ENCODE measurements at regions not wholly inside any gene's neighbourhood (a gene's known extent, or its start where the extent isn't known, plus 50 kb on each side); places are given as distances from the start of the nearest gene placed in this dataset.

DNA sequence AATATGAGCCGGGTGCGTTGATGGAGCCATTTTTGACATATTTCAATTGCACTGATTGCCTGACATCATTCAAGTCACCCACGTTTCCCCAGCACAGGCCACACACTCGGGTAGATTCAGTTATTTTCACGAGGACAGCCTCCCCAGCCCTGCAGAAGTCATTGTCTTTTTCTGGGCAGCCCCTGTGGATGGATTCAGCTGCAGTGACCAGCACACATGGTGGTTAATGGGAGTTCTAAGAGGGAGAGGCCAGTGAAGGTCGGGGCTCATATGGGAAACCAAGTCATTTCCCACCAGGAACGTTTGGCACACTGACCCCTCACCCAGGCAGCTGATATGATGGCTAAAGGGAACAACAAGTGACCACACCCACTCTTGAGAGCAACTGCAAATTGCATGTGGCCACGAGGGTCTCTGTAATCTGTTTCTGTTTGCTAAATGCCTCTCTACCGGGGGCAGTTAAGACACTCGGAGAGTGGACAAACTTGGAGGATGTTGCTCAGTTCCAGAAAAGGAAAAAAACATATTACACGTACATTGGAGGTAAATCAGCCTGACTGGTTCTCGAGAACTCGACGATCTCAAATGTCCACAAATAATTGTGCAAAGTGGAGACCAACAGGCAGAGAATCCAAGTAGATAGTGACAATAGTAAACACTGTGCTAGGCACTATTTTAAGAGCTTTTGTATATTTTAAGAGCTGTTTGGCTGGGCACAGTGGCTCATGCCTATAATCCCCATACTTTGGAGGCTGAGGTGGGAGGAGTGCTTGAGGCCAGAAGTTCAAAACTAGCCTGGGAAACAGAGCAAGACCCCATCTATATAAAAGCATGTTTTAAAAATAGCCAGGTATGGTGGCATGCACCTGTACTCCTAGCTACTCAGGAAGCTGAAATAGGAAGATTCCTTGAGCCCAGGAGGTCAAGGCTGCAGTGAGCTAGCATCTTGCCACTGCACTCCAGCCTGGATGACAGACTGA lies 167.2 kb upstream of the IRF2BP2 start:
- TF ChIP-seq, protein P1, sequence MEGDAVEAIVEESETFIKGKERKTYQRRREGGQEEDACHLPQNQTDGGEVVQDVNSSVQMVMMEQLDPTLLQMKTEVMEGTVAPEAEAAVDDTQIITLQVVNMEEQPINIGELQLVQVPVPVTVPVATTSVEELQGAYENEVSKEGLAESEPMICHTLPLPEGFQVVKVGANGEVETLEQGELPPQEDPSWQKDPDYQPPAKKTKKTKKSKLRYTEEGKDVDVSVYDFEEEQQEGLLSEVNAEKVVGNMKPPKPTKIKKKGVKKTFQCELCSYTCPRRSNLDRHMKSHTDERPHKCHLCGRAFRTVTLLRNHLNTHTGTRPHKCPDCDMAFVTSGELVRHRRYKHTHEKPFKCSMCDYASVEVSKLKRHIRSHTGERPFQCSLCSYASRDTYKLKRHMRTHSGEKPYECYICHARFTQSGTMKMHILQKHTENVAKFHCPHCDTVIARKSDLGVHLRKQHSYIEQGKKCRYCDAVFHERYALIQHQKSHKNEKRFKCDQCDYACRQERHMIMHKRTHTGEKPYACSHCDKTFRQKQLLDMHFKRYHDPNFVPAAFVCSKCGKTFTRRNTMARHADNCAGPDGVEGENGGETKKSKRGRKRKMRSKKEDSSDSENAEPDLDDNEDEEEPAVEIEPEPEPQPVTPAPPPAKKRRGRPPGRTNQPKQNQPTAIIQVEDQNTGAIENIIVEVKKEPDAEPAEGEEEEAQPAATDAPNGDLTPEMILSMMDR (conservative IDR thresholded peaks at IDR 0.05) = no peak
- Histone ChIP-seq H2BK15ac (ENCODE audit: low read depth, low read length) (no peak overlapping the region), H2BK5ac (ENCODE audit: insufficient read length, low read length) (no peak overlapping the region), H2BK120ac (ENCODE audit: low read depth, low read length, poor library complexity, severe bottlenecking) (no peak overlapping the region), H3K27ac (ENCODE audit: insufficient read length, low read depth, low read length) (no peak overlapping the region), H3K9me3 (ENCODE audit: control insufficient read depth, low read depth, low read length) (no peaks in the 10 kb centered on the region), H2BK12ac (ENCODE audit: insufficient read length, low read depth, low read length) (no peak overlapping the region), H3K4ac (ENCODE audit: low read depth, low read length) (no peak overlapping the region), H3K4me2 (ENCODE audit: insufficient read depth, insufficient read length, low read length) (no peak overlapping the region), H3K27me3 (ENCODE audit: insufficient read depth, low read length) (no peaks in the 10 kb centered on the region), H3K79me2 (ENCODE audit: insufficient read depth, low read length) (no peaks in the 10 kb centered on the region), H2AK5ac (ENCODE audit: insufficient read length, low read length) (no peak overlapping the region), H3K4me1 (ENCODE audit: insufficient read depth, low read length) (peaks cover 4% of the 10 kb centered on the region), H4K20me1 (ENCODE audit: control insufficient read depth, insufficient read depth, insufficient read length) (no peaks in the 10 kb centered on the region), H3K23me2 (ENCODE audit: insufficient read length, low read depth, low read length, poor library complexity, severe bottlenecking) (no peaks in the 10 kb centered on the region), H3K18ac (ENCODE audit: insufficient read length, low read depth, low read length) (no peak overlapping the region), H4K91ac (ENCODE audit: insufficient read length, low read depth, low read length) (no peak overlapping the region), H2BK20ac (ENCODE audit: low read depth, low read length, poor library complexity, severe bottlenecking) (no peak overlapping the region), H3K56ac (ENCODE audit: insufficient read length, low read depth, low read length) (no peak overlapping the region), H2AFZ (ENCODE audit: low read length) (no peak overlapping the region), H3K79me1 (ENCODE audit: insufficient read depth, low read depth, low read length, poor library complexity, severe bottlenecking) (no peaks in the 10 kb centered on the region), H3T11ph (ENCODE audit: low read length) (no peak overlapping the region), H3K14ac (ENCODE audit: insufficient read depth, low read length) (no peak overlapping the region), H4K8ac (replicated peaks; ENCODE audit: insufficient read length, low read depth, low read length) (no peak overlapping the region), H3K9ac (ENCODE audit: extremely low read depth, insufficient read length, low read length) (no peak overlapping the region), H4K5ac (ENCODE audit: insufficient read length, low read depth, low read length) (no peak overlapping the region), H3K23ac (ENCODE audit: insufficient read length, low read depth, low read length) (no peak overlapping the region)
- DNase-seq = no peak
- Mint-ChIP-seq H3K9me3 (peaks cover 3 to 4% of the 10 kb centered on the region in 2 experiments; a peak in 2 of 5 replicates), H3K4me3 (no peak overlapping the region), H3K27ac (no peak overlapping the region), H3K4me1 (peaks cover 4% of the 10 kb centered on the region in 2 experiments), H3K36me3 (ENCODE audit: insufficient read depth in 1 of 3, low read depth in 3 of 3) (no peaks in the 10 kb centered on the region; a peak in 1 of 7 replicates), H3K27me3 (ENCODE audit: low read depth) (peaks cover 2% of the 10 kb centered on the region; the same call in 1 of the 2 replicates)
- no CpG with 5 or more reads among the region's 14 CpGs for WGBS (ENCODE audit: extremely low coverage, insufficient read length, low lambda C conversion rate)

Measured in H9 (cell line).